ENCODE measurements at regions not wholly inside any gene's neighbourhood (a gene's known extent, or its start where the extent isn't known, plus 50 kb on each side); places are given as distances from the start of the nearest gene placed in this dataset.

DNA sequence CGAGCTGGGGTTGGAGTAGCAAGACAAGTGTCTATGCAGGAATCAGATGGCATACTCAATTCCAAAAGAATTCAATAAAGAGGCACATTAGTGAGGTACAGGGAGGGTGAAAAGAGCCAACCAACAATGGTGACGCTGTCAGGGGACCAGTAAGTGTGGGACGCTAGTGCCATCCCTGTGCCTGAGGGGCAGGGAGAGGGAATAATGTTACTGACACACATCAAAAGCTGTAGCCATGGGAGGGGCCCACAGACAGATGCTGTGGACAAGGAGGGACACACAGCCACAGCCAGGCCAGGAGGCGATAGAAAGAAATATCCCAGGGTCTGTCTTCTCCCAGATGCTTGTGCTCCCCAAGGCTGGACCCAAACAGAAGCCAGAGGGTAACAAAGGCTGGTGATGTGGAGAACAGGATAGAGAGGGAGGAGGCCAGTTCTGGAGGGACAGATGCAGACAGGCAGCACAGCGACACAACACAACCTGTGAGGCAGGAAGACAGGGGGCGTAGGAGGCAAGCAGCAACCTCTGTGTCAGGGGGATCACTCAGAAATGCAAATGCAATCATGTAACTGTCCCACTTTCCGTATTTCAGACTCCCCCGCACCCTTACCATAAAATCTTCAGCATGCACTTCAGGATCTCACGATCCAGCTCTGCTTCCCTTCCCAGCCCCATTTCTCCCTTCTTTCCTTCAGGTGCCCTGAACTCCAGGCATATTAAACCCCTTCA lies 240.5 kb upstream of the FZD8 start:
- POLR2A ChIA-PET (ENCODE audit: low non-redundant PET), result no interaction called here
- no TSS peak for BruUV-seq (replicated peaks)

DNA sequence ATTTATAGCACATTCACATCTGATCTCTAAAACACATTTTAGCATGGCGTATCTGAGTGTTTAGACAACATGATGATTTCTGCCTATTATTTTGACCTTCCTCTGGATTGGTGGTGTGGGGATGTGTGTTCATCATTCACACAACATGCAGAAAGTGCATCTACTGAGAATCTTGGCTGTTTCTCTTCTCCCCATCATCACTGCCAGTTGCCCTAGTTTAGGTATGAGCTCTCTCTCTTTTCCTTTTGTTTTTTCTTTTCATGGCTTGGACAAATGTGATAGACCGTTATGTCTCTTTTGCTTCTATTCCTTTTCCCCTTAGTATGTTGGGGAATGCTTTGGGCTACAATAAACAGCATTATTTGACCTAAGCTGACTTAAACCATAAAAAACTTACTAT lies 239.2 kb upstream of the FZD8 start:
- intact Hi-C loops (cut with micrococcal nuclease; ENCODE audit: unreplicated experiment), result loop anchor here (10.0 kb wide), 1 partner anchor 753 kb away; no protein-coding TSS in a partner anchor
- no TSS peak for BruUV-seq (replicated peaks)
- TF ChIP-seq, protein P1, sequence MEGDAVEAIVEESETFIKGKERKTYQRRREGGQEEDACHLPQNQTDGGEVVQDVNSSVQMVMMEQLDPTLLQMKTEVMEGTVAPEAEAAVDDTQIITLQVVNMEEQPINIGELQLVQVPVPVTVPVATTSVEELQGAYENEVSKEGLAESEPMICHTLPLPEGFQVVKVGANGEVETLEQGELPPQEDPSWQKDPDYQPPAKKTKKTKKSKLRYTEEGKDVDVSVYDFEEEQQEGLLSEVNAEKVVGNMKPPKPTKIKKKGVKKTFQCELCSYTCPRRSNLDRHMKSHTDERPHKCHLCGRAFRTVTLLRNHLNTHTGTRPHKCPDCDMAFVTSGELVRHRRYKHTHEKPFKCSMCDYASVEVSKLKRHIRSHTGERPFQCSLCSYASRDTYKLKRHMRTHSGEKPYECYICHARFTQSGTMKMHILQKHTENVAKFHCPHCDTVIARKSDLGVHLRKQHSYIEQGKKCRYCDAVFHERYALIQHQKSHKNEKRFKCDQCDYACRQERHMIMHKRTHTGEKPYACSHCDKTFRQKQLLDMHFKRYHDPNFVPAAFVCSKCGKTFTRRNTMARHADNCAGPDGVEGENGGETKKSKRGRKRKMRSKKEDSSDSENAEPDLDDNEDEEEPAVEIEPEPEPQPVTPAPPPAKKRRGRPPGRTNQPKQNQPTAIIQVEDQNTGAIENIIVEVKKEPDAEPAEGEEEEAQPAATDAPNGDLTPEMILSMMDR (conservative IDR thresholded peaks at IDR 0.05; ENCODE audit: low read depth, low read length), result no peak
- Histone ChIP-seq H3K27me3 (replicated peaks; ENCODE audit: insufficient read depth, low read depth, low read length, poor library complexity) (no peaks in the 10 kb centered on the region), H3K27ac (ENCODE audit: low read depth, low read length, poor library complexity, severe bottlenecking) (no peak overlapping the region), H3K36me3 (ENCODE audit: insufficient read depth, low read length, poor library complexity, severe bottlenecking) (no peaks in the 10 kb centered on the region), H3K9me3 (ENCODE audit: low read depth, low read length, poor library complexity, severe bottlenecking) (no peaks in the 10 kb centered on the region), H3K4me3 (ENCODE audit: low read depth, low read length, poor library complexity, severe bottlenecking) (no peak overlapping the region), H3K4me1 (ENCODE audit: insufficient read depth, low read length, poor library complexity, severe bottlenecking) (peaks cover 19% of the 10 kb centered on the region)
- no peak for DNase-seq (ENCODE audit: low spot score)
- POLR2A ChIA-PET (ENCODE audit: low non-redundant PET), result no interaction called here
- CTCF ChIA-PET, result interaction anchor here (0.6 kb wide), 1 partner anchor 112 kb away, joined by 3 read pairs; no protein-coding TSS in a partner anchor

More for the DNA sequence above, 240.5 kb upstream of the FZD8 start:
- intact Hi-C loops (cut with micrococcal nuclease; ENCODE audit: unreplicated experiment), result loop anchor here (10.0 kb wide), 1 partner anchor 752 kb away; no protein-coding TSS in a partner anchor
- Histone ChIP-seq H3K36me3 (ENCODE audit: insufficient read depth, low read length, poor library complexity, severe bottlenecking) (no peaks in the 10 kb centered on the region), H3K27ac (ENCODE audit: low read depth, low read length, poor library complexity, severe bottlenecking) (no peak overlapping the region), H3K27me3 (replicated peaks; ENCODE audit: insufficient read depth, low read depth, low read length, poor library complexity) (no peaks in the 10 kb centered on the region), H3K4me1 (ENCODE audit: insufficient read depth, low read length, poor library complexity, severe bottlenecking) (peaks cover 19% of the 10 kb centered on the region), H3K4me3 (ENCODE audit: low read depth, low read length, poor library complexity, severe bottlenecking) (no peak overlapping the region), H3K9me3 (ENCODE audit: low read depth, low read length, poor library complexity, severe bottlenecking) (no peaks in the 10 kb centered on the region)
- DNase-seq (ENCODE audit: low spot score), result no peak
- CTCF ChIA-PET, result no interaction called here
- TF ChIP-seq, protein P1 (conservative IDR thresholded peaks at IDR 0.05; ENCODE audit: low read depth, low read length), result 0 out of 2 replicates have a peak, but pooled peaks have one; percentile 16
- TF ChIP-seq EZH2 (IDR thresholded peaks at IDR 0.05; ENCODE audit: borderline replicate concordance, low read depth, low read length, poor library complexity, severe bottlenecking), result no peak

- POLR2A ChIA-PET (ENCODE audit: low non-redundant PET), result no interaction called here
- CTCF ChIA-PET, result no interaction called here
These were observed 234.2 kb upstream of the FZD8 start for GRCh38 chr10:35876248-35876647.

More at GRCh38 chr10:35876248-35876647, 234.2 kb upstream of the FZD8 start:
- no peak overlapping the region for H3K27ac ChIP-seq (ENCODE audit: low read depth, low read length, poor library complexity, severe bottlenecking)
- no peaks in the 10 kb centered on the region for H3K27me3 ChIP-seq (replicated peaks; ENCODE audit: insufficient read depth, low read depth, low read length, poor library complexity)
- no peaks in the 10 kb centered on the region for H3K9me3 ChIP-seq (ENCODE audit: low read depth, low read length, poor library complexity, severe bottlenecking)
- BruUV-seq (replicated peaks), result no TSS peak
- no peak for DNase-seq (ENCODE audit: low spot score)
- intact Hi-C loops (cut with micrococcal nuclease; ENCODE audit: unreplicated experiment), result no loop called here
- H3K4me3 ChIP-seq (ENCODE audit: low read depth, low read length, poor library complexity, severe bottlenecking), result no peak overlapping the region
- no peaks in the 10 kb centered on the region for H3K36me3 ChIP-seq (ENCODE audit: insufficient read depth, low read length, poor library complexity, severe bottlenecking)
- H3K4me1 ChIP-seq (ENCODE audit: insufficient read depth, low read length, poor library complexity, severe bottlenecking), result peaks cover 28% of the 10 kb centered on the region
- no peak for TF ChIP-seq EZH2 (IDR thresholded peaks at IDR 0.05; ENCODE audit: borderline replicate concordance, low read depth, low read length, poor library complexity, severe bottlenecking)
- TF ChIP-seq, protein P1 (conservative IDR thresholded peaks at IDR 0.05; ENCODE audit: low read depth, low read length), result no peak

All from A673 (cell line).